Left lung (tissue), 4 donors: ENCODE measurements at regions not wholly inside any gene's neighbourhood (a gene's known extent, or its start where the extent isn't known, plus 50 kb on each side); places are given as distances from the start of the nearest gene placed in this dataset.

Experiments used
- ATAC-seq: fragments of 200-7000 bp; cut with Tn5 transposase; one replicate; pipeline ENCODE4 v1.9.1; 2020; ENCODE audit warnings: moderate library complexity
- DNase-seq, 4 donors: peaks; one replicate each; pipeline ENCODE4 v3.0.0-alpha.2; 2013 to 2020
- H3K27ac ChIP-seq, 2 donors: fragments of 200-600 bp; sonication (generic) in 1 of 2; one replicate each; pipeline versions ENCODE4 v1.5.0 to v1.8.0; 2020 to 2021
- H3K27me3 ChIP-seq, 2 donors: fragments of 200-600 bp; sonication (generic) in 1 of 2; one replicate each; pipeline versions ENCODE4 v1.5.0 to v1.8.0; 2020 to 2021
- H3K36me3 ChIP-seq, 2 donors: fragments of 200-600 bp; sonication (generic) in 1 of 2; one replicate each; pipeline versions ENCODE4 v1.5.0 to v1.8.0; 2020 to 2021
- H3K4me1 ChIP-seq, 2 donors: fragments of 200-600 bp; one replicate each; pipeline ENCODE4 v1.8.0; 2021
- H3K4me3 ChIP-seq, 2 donors: fragments of 200-600 bp; sonication (generic) in 1 of 2; one replicate each; pipeline versions ENCODE4 v1.5.0 to v1.8.0; 2020 to 2021; ENCODE audit warnings: mild to moderate bottlenecking in 1 of 2
- H3K9me3 ChIP-seq, 2 donors: fragments of 200-600 bp; sonication (generic) in 1 of 2; one replicate each; pipeline versions ENCODE4 v1.5.0 to v1.8.0; 2020 to 2021
- CTCF ChIP-seq, 2 donors: fragments of 200-600 bp; sonication (generic) in 1 of 2; IDR thresholded peaks; one replicate each; pipeline versions ENCODE4 v1.5.0 to v1.8.0; 2021; ENCODE audit warnings: antibody characterized with exemption in 2 of 2
- intact Hi-C, 2 donors: fragments of 100-400 bp; cut with DNase I; formaldehyde crosslinking; loops; one replicate each; pipeline versions ENCODE4 v1.11.2 to v1.14.2; 2022
- donor health status: DM: no; HTN: yes; CAD: no.
- donor health status: DM: no; HTN: no; CAD: no.

GRCh38 chr2:385785-386184 is 97.9 kb upstream of the ALKAL2 start:
- H3K9me3 ChIP-seq = no peaks in the 10 kb centered on the region
- DNase-seq (no peak), ATAC-seq (no peak)
- H3K4me1 ChIP-seq = no peaks in the 10 kb centered on the region
- no peak for TF ChIP-seq CTCF (IDR thresholded peaks at IDR 0.05)
- no peak overlapping the region for H3K27ac ChIP-seq
- intact Hi-C loops = no loop called here
- H3K27me3 ChIP-seq = peaks cover 0 to 11% of the 10 kb centered on the region in 2 donors
- no peaks in the 10 kb centered on the region for H3K36me3 ChIP-seq
- H3K4me3 ChIP-seq = no peak overlapping the region

GRCh38 chr2:385061-385460 is 97.2 kb upstream of the ALKAL2 start:
- intact Hi-C loops = no loop called here
- ATAC-seq (no peak), DNase-seq (no peak)
- Histone ChIP-seq H3K27ac (no peak overlapping the region), H3K27me3 (peaks cover 0 to 11% of the 10 kb centered on the region in 2 donors), H3K4me1 (no peaks in the 10 kb centered on the region), H3K9me3 (no peaks in the 10 kb centered on the region), H3K4me3 (no peak overlapping the region), H3K36me3 (no peaks in the 10 kb centered on the region)
- no peak for TF ChIP-seq CTCF (IDR thresholded peaks at IDR 0.05)

GRCh38 chr2:383888-384287 is 96.0 kb upstream of the ALKAL2 start:
- ATAC-seq = no peak
- Histone ChIP-seq H3K9me3 (no peaks in the 10 kb centered on the region), H3K27ac (no peak overlapping the region), H3K4me3 (no peak overlapping the region), H3K36me3 (no peaks in the 10 kb centered on the region), H3K4me1 (no peaks in the 10 kb centered on the region), H3K27me3 (peaks cover 0 to 11% of the 10 kb centered on the region in 2 donors)
- intact Hi-C loops = no loop called here
- DNase-seq = no peak
- no peak for TF ChIP-seq CTCF (IDR thresholded peaks at IDR 0.05)

- H3K9me3 ChIP-seq = no peaks in the 10 kb centered on the region
- intact Hi-C loops = no loop called here
- no peaks in the 10 kb centered on the region for H3K36me3 ChIP-seq
- no peaks in the 10 kb centered on the region for H3K4me1 ChIP-seq
- no peak for TF ChIP-seq CTCF (IDR thresholded peaks at IDR 0.05)
- DNase-seq (peak in 1 of 4 donors; percentile 27), ATAC-seq (no peak)
- H3K4me3 ChIP-seq = no peak overlapping the region
- peaks cover 0 to 11% of the 10 kb centered on the region in 2 donors for H3K27me3 ChIP-seq
- no peak overlapping the region for H3K27ac ChIP-seq
Observed at GRCh38 chr2:383178-383577, 95.3 kb upstream of the ALKAL2 start.

- H3K36me3 ChIP-seq = no peaks in the 10 kb centered on the region
- DNase-seq = no peak
- H3K4me1 ChIP-seq = no peaks in the 10 kb centered on the region
- ATAC-seq = no peak
- H3K27ac ChIP-seq = no peak overlapping the region
- no peak overlapping the region for H3K4me3 ChIP-seq
- TF ChIP-seq CTCF (IDR thresholded peaks at IDR 0.05) = no peak
- peaks cover 0 to 11% of the 10 kb centered on the region in 2 donors for H3K27me3 ChIP-seq
- peaks cover 0 to 4% of the 10 kb centered on the region in 2 donors for H3K9me3 ChIP-seq
- intact Hi-C loops = no loop called here
Observed at GRCh38 chr2:382728-383022, 94.8 kb upstream of the ALKAL2 start.
